Adrenal gland (tissue), 5 donors: ENCODE measurements at regions not wholly inside any gene's neighbourhood (a gene's known extent, or its start where the extent isn't known, plus 50 kb on each side); places are given as distances from the start of the nearest gene placed in this dataset.

Experiments used
- CTCF ChIP-seq, 6 experiments: fragments of 450-650 bp in 4 of 6; fragments of 200-600 bp in 2 of 6; sonication (generic) in 1 of 6; IDR thresholded peaks; 1 replicate in 5 of 6; 2 replicates in 1 of 6; pipeline versions ENCODE4 v1.5.1 to v1.8.0; 2016 to 2021; ENCODE audit warnings: antibody characterized with exemption in 6 of 6, mild to moderate bottlenecking in 2 of 6, moderate library complexity in 1 of 6
- POLR2A ChIP-seq, 2 donors: fragments of 450-650 bp; IDR thresholded peaks; one replicate each; pipeline ENCODE4 v1.6.1; 2017; ENCODE audit warnings: antibody characterized with exemption in 2 of 2, mild to moderate bottlenecking in 2 of 2, moderate library complexity in 1 of 2
- donor health status: DM: no; HTN: no; CAD: no.

DNA sequence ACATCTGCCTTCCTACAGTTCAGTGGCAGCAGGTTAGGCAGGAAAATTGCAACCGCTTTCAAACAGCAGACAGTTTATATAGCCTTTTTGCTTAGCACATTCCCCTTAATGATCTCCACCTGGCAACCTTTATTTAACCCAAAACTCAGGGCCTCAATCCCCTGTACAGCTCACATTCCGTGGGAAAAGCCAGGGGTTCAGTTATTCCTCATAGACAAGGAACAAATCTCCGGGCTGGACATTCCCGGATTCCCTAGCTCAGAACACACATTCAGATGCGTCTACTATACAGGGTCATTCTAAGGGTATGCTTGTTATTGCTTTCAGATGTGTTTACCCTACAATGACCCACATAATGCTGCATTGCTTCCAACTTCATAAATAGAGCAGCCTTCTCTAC lies 73.8 kb upstream of the DCN start:
- TF ChIP-seq CTCF (IDR thresholded peaks at IDR 0.05) (no peak), POLR2A (IDR thresholded peaks at IDR 0.05) (no peak)
